NCI-H510A (cell line): ENCODE measurements at regions not wholly inside any gene's neighbourhood (a gene's known extent, or its start where the extent isn't known, plus 50 kb on each side); places are given as distances from the start of the nearest gene placed in this dataset.

Experiments
- DNase-seq: peaks from one replicate; lab custom pipeline; 2025; lab: John Stamatoyannopoulos, UW

- DNase-seq = no peak
Measured at GRCh38 chr5:152270096-152270495, 135.0 kb downstream of the NMUR2 start.

GRCh38 chr5:152269533-152269932, 135.5 kb downstream of the NMUR2 start:
- no peak for DNase-seq

GRCh38 chr5:152264645-152265254, 140.3 kb downstream of the NMUR2 start:
- DNase-seq = no peak

- no peak for DNase-seq
Measured at GRCh38 chr5:152262667-152263066, 142.4 kb downstream of the NMUR2 start.

GRCh38 chr5:152260940-152261339, 144.1 kb downstream of the NMUR2 start:
- no peak for DNase-seq

GRCh38 chr5:152259702-152260101, 145.4 kb downstream of the NMUR2 start:
- DNase-seq = no peak

- no peak for DNase-seq
Measured at GRCh38 chr5:152256580-152256979, 148.5 kb downstream of the NMUR2 start.

GRCh38 chr5:152255411-152255810, 149.7 kb downstream of the NMUR2 start:
- no peak for DNase-seq

- DNase-seq = no peak
Measured at GRCh38 chr5:152247850-152248385, 157.2 kb downstream of the NMUR2 start.

- no peak for DNase-seq
Measured at GRCh38 chr5:152246401-152246800, 158.7 kb downstream of the NMUR2 start.

GRCh38 chr5:152237531-152237930, 167.5 kb downstream of the NMUR2 start:
- no peak for DNase-seq

- no peak for DNase-seq
Measured at GRCh38 chr5:152226191-152226590, 178.9 kb downstream of the NMUR2 start.

- no peak for DNase-seq
Measured at GRCh38 chr5:152221721-152222629, 183.1 kb downstream of the NMUR2 start.

- DNase-seq = peak; percentile 23
Measured at GRCh38 chr5:152218694-152219093, 186.4 kb downstream of the NMUR2 start.

- DNase-seq = no peak
Measured at GRCh38 chr5:152205804-152206203, 199.3 kb downstream of the NMUR2 start.

GRCh38 chr5:152202321-152202720, 202.8 kb downstream of the NMUR2 start:
- no peak for DNase-seq

- no peak for DNase-seq
Measured at GRCh38 chr5:152193391-152194107, 211.5 kb downstream of the NMUR2 start.

GRCh38 chr5:152188251-152188650, 216.8 kb downstream of the NMUR2 start:
- no peak for DNase-seq

- DNase-seq = no peak
Measured at GRCh38 chr5:152187668-152188067, 217.4 kb downstream of the NMUR2 start.

GRCh38 chr5:152185547-152186245, 219.4 kb downstream of the NMUR2 start:
- DNase-seq = no peak

GRCh38 chr5:152184266-152184665, 220.8 kb downstream of the NMUR2 start:
- DNase-seq = no peak

GRCh38 chr5:152181461-152181860, 223.6 kb downstream of the NMUR2 start:
- DNase-seq = no peak
